ENCODE measurements at regions not wholly inside any gene's neighbourhood (a gene's known extent, or its start where the extent isn't known, plus 50 kb on each side); places are given as distances from the start of the nearest gene placed in this dataset.

- FAIRE-seq, result no peak
- Histone ChIP-seq H3K27me3 (ENCODE audit: control insufficient read depth, insufficient read depth, low read length) (no peaks in the 10 kb centered on the region), H3K4me3 (ENCODE audit: low read depth, low read length) (no peak overlapping the region), H3K36me3 (ENCODE audit: control insufficient read depth, insufficient read depth, low read length) (no peaks in the 10 kb centered on the region)
- TF ChIP-seq CTCF (IDR thresholded peaks at IDR 0.05; ENCODE audit: insufficient read depth, low read length, severe bottlenecking), result no peak
- no peak for DNase-seq (ENCODE audit: low read depth)
Observed at GRCh38 chr4:182968917-182969650, 51.9 kb upstream of the DCTD start.

- no peak overlapping the region for H3K4me3 ChIP-seq (ENCODE audit: low read depth, low read length)
- no peak for FAIRE-seq
- TF ChIP-seq CTCF (IDR thresholded peaks at IDR 0.05; ENCODE audit: insufficient read depth, low read length, severe bottlenecking), result no peak
- no peak for DNase-seq (ENCODE audit: low read depth)
- H3K27me3 ChIP-seq (ENCODE audit: control insufficient read depth, insufficient read depth, low read length), result no peaks in the 10 kb centered on the region
- no peaks in the 10 kb centered on the region for H3K36me3 ChIP-seq (ENCODE audit: control insufficient read depth, insufficient read depth, low read length)
Observed at GRCh38 chr4:182967403-182967802, 50.2 kb upstream of the DCTD start.
